H9 (cell line): ENCODE measurements at regions not wholly inside any gene's neighbourhood (a gene's known extent, or its start where the extent isn't known, plus 50 kb on each side); places are given as distances from the start of the nearest gene placed in this dataset.

Source experiments
- DNase-seq: peaks from one replicate; pipeline ENCODE4 v3.0.0-alpha.2; 2017
- H2AFZ ChIP-seq: one replicate; pipeline ENCODE4 v1.6.1; 2013; ENCODE audit warnings: mild to moderate bottlenecking, low read length, control low read depth, moderate library complexity
- H2AK5ac ChIP-seq: 2 replicates; pipeline ENCODE4 v1.6.1; 2013; ENCODE audit warnings: low read length, control low read depth, mixed read lengths; ENCODE audit not compliant: insufficient read length
- H2BK120ac ChIP-seq: one replicate; pipeline ENCODE4 v1.6.1; 2013; ENCODE audit warnings: low read depth, mild to moderate bottlenecking, low read length, control low read depth, inconsistent platforms; ENCODE audit not compliant: poor library complexity, severe bottlenecking
- H2BK12ac ChIP-seq: 2 replicates; pipeline ENCODE4 v1.6.1; 2013; ENCODE audit warnings: low read length, control low read depth, mixed read lengths, low read depth; ENCODE audit not compliant: insufficient read length
- H2BK15ac ChIP-seq: 2 replicates; pipeline ENCODE4 v1.6.1; 2013; ENCODE audit warnings: low read depth, low read length, control low read depth
- H2BK20ac ChIP-seq: one replicate; pipeline ENCODE4 v1.6.1; 2013; ENCODE audit warnings: low read depth, mild to moderate bottlenecking, low read length, control low read depth, inconsistent platforms; ENCODE audit not compliant: poor library complexity, severe bottlenecking
- H2BK5ac ChIP-seq: 2 replicates; pipeline ENCODE4 v1.6.1; 2013; ENCODE audit warnings: low read length, control low read depth, mixed read lengths; ENCODE audit not compliant: insufficient read length
- H3K14ac ChIP-seq: 2 replicates; pipeline ENCODE4 v1.6.1; 2013; ENCODE audit warnings: low read length, control low read depth; ENCODE audit not compliant: insufficient read depth
- H3K18ac ChIP-seq: 2 replicates; pipeline ENCODE4 v1.6.1; 2013; ENCODE audit warnings: low read depth, mild to moderate bottlenecking, mixed read lengths, low read length, control low read depth; ENCODE audit not compliant: insufficient read length
- H3K23ac ChIP-seq: 2 replicates; pipeline ENCODE4 v1.6.1; 2013; ENCODE audit warnings: low read length, control low read depth, mixed read lengths, low read depth; ENCODE audit not compliant: insufficient read length
- H3K23me2 ChIP-seq: 2 replicates; pipeline ENCODE4 v1.6.1; 2013; ENCODE audit warnings: low read depth, mild to moderate bottlenecking, mixed read lengths, low read length, control low read depth; ENCODE audit not compliant: insufficient read length, poor library complexity, severe bottlenecking
- H3K27ac ChIP-seq: 2 replicates; pipeline ENCODE4 v1.5.1; 2013; ENCODE audit warnings: low read length, control low read depth, mixed read lengths, low read depth; ENCODE audit not compliant: insufficient read length
- H3K27me3 ChIP-seq: 2 replicates; pipeline ENCODE4 v1.6.1; 2013; ENCODE audit warnings: low read length, control low read depth, inconsistent platforms; ENCODE audit not compliant: insufficient read depth
- H3K4ac ChIP-seq: 2 replicates; pipeline ENCODE4 v1.6.1; 2013; ENCODE audit warnings: low read depth, mild to moderate bottlenecking, control low read depth, inconsistent platforms, low read length, moderate library complexity
- H3K4me1 ChIP-seq: 2 replicates; pipeline ENCODE4 v1.6.1; 2013; ENCODE audit warnings: low read length, control low read depth, inconsistent platforms; ENCODE audit not compliant: insufficient read depth
- H3K4me2 ChIP-seq: 2 replicates; pipeline ENCODE4 v1.6.1; 2013; ENCODE audit warnings: low read length, control low read depth, mixed read lengths; ENCODE audit not compliant: insufficient read length, insufficient read depth
- H3K56ac ChIP-seq: 2 replicates; pipeline ENCODE4 v1.6.1; 2013; ENCODE audit warnings: low read depth, mild to moderate bottlenecking, mixed read lengths, low read length, control low read depth; ENCODE audit not compliant: insufficient read length
- H3K79me1 ChIP-seq: 2 replicates; pipeline ENCODE4 v1.6.1; 2013; ENCODE audit warnings: low read depth, mild to moderate bottlenecking, moderate library complexity, low read length, control low read depth, inconsistent platforms; ENCODE audit not compliant: insufficient read depth, poor library complexity, severe bottlenecking
- H3K79me2 ChIP-seq: 2 replicates; pipeline ENCODE4 v1.6.1; 2013; ENCODE audit warnings: low read length, control low read depth, inconsistent platforms; ENCODE audit not compliant: insufficient read depth
- H3K9ac ChIP-seq: 2 replicates; pipeline ENCODE4 v1.6.1; 2013; ENCODE audit warnings: low read length, control low read depth, mixed read lengths; ENCODE audit not compliant: insufficient read length; ENCODE audit errors: extremely low read depth
- H3K9me3 ChIP-seq: one replicate; pipeline ENCODE4 v1.6.1; 2013; ENCODE audit warnings: low read depth, low read length, inconsistent platforms; ENCODE audit not compliant: control insufficient read depth
- H3T11ph ChIP-seq: one replicate; pipeline ENCODE4 v1.6.1; 2013; ENCODE audit warnings: mild to moderate bottlenecking, low read length, control low read depth, inconsistent platforms
- H4K20me1 ChIP-seq: one replicate; pipeline ENCODE4 v1.6.1; 2013; ENCODE audit not compliant: control insufficient read depth, insufficient read length, insufficient read depth
- H4K5ac ChIP-seq: 2 replicates; pipeline ENCODE4 v1.6.1; 2013; ENCODE audit warnings: low read depth, mild to moderate bottlenecking, mixed read lengths, low read length, control low read depth; ENCODE audit not compliant: insufficient read length
- H4K8ac ChIP-seq: replicated peaks from 2 replicates; pipeline ENCODE4 v1.6.1; 2013; ENCODE audit warnings: low read length, control low read depth, mixed read lengths, low read depth; ENCODE audit not compliant: insufficient read length
- H4K91ac ChIP-seq: 2 replicates; pipeline ENCODE4 v1.6.1; 2013; ENCODE audit warnings: low read depth, mild to moderate bottlenecking, moderate library complexity, mixed read lengths, low read length, control low read depth; ENCODE audit not compliant: insufficient read length
- H3K27ac Mint-ChIP-seq, 3 experiments: 2 replicates in 2 of 3; 3 replicates in 1 of 3; pipeline ENCODE4 v1.8.0; 2020 to 2021; ENCODE audit warnings: mixed read lengths in 3 of 3, mild to moderate bottlenecking in 1 of 3, moderate library complexity in 1 of 3
- H3K27me3 Mint-ChIP-seq: 2 replicates; pipeline ENCODE4 v1.8.0; 2021; ENCODE audit warnings: low read depth, mild to moderate bottlenecking, moderate library complexity, mixed read lengths
- H3K36me3 Mint-ChIP-seq, 3 experiments: 2 replicates in 2 of 3; 3 replicates in 1 of 3; pipeline ENCODE4 v1.8.0; 2020 to 2021; ENCODE audit warnings: low read depth in 3 of 3, mixed read lengths in 3 of 3; ENCODE audit not compliant: insufficient read depth in 1 of 3
- H3K4me1 Mint-ChIP-seq, 2 experiments: 2 replicates each; pipeline ENCODE4 v1.8.0; 2020; ENCODE audit warnings: mixed read lengths in 2 of 2
- H3K4me3 Mint-ChIP-seq, 2 experiments: 2 replicates in 1 of 2; 3 replicates in 1 of 2; pipeline ENCODE4 v1.8.0; 2020 to 2021; ENCODE audit warnings: mild to moderate bottlenecking in 2 of 2, mixed read lengths in 2 of 2, moderate library complexity in 1 of 2
- H3K9me3 Mint-ChIP-seq, 2 experiments: 2 replicates in 1 of 2; 3 replicates in 1 of 2; pipeline ENCODE4 v1.8.0; 2020; ENCODE audit warnings: mild to moderate bottlenecking in 2 of 2, mixed read lengths in 2 of 2, moderate library complexity in 1 of 2
- CTCF ChIP-seq: fragments of 200-600 bp; sonication (generic); conservative IDR thresholded peaks from 3 replicates; pipeline ENCODE4 v1.8.0; 2021; ENCODE audit warnings: antibody characterized with exemption, mild to moderate bottlenecking
- WGBS: extraction: QIAGEN DNeasy Blood & Tissue Kit; methylation state at CpG from one replicate; pipeline ENCODE4 v1.1.7; 2013; ENCODE audit warnings: missing lambda C conversion rate, low lambda C conversion rate, mixed read lengths; ENCODE audit not compliant: insufficient read length; ENCODE audit errors: extremely low coverage; 5-methylcytosine and 5-hydroxymethylcytosine counted together

- Histone ChIP-seq H3K4me2 (no peak overlapping the region), H3K79me1 (no peaks in the 10 kb centered on the region), H2AK5ac (no peak overlapping the region), H4K5ac (no peak overlapping the region), H4K8ac (no peak overlapping the region), H2AFZ (no peak overlapping the region), H2BK15ac (no peak overlapping the region), H3K18ac (no peak overlapping the region), H3K27ac (no peak overlapping the region), H2BK5ac (no peak overlapping the region), H3K27me3 (no peaks in the 10 kb centered on the region), H3K4ac (no peak overlapping the region), H3K79me2 (no peaks in the 10 kb centered on the region), H3K23ac (no peak overlapping the region), H2BK120ac (no peak overlapping the region), H3K9me3 (no peaks in the 10 kb centered on the region), H4K91ac (no peak overlapping the region), H2BK12ac (no peak overlapping the region), H3K23me2 (no peaks in the 10 kb centered on the region), H3K56ac (no peak overlapping the region), H3T11ph (no peak overlapping the region), H3K4me1 (no peaks in the 10 kb centered on the region), H4K20me1 (no peaks in the 10 kb centered on the region), H3K14ac (no peak overlapping the region), H3K9ac (no peak overlapping the region), H2BK20ac (no peak overlapping the region)
- Mint-ChIP-seq H3K36me3 (peaks cover 9 to 24% (median 13%) of the 10 kb centered on the region in 3 experiments; a peak in 6 of 7 replicates), H3K4me1 (peaks cover 0 to 12% of the 10 kb centered on the region in 2 experiments; a peak in 2 of 4 replicates), H3K27ac (no peak overlapping the region), H3K4me3 (no peak overlapping the region), H3K9me3 (peaks cover 16% of the 10 kb centered on the region in 2 experiments), H3K27me3 (no peaks in the 10 kb centered on the region)
- no peak for TF ChIP-seq CTCF
- no peak for DNase-seq
- no CpG with 5 or more reads among the region's 3 CpGs for WGBS
Measured at GRCh38 chrX:4663085-4663484, 949.6 kb upstream of the PRKX start.
